ENCODE measurements at regions not wholly inside any gene's neighbourhood (a gene's known extent, or its start where the extent isn't known, plus 50 kb on each side); places are given as distances from the start of the nearest gene placed in this dataset.

GRCh38 chr13:106382534-106382933, 152.9 kb downstream of the EFNB2 start:
- TF ChIP-seq POLR2AphosphoS5 (IDR thresholded peaks at IDR 0.05; ENCODE audit: low read depth, low read length) (no peak), TAF1 (IDR thresholded peaks at IDR 0.05; ENCODE audit: low read depth, low read length) (no peak)

All from GM12891 (cell line).